Endothelial cell of umbilical vein (primary cell): ENCODE measurements at regions not wholly inside any gene's neighbourhood (a gene's known extent, or its start where the extent isn't known, plus 50 kb on each side); places are given as distances from the start of the nearest gene placed in this dataset.

ENCODE experiments used
- CTCF ChIP-seq, 2 donors: IDR thresholded peaks; 1 replicate in 1 of 2; 2 replicates in 1 of 2; pipeline ENCODE4 v1.5.1; 2011; ENCODE audit warnings: low read length in 2 of 2, mild to moderate bottlenecking in 2 of 2, moderate library complexity in 2 of 2, control low read depth in 1 of 2, inconsistent platforms in 1 of 2, low read depth in 1 of 2; ENCODE audit not compliant: insufficient read depth in 1 of 2; ENCODE audit errors: extremely low read depth in 1 of 2
- EZH2 ChIP-seq: IDR thresholded peaks from 2 replicates; pipeline ENCODE4 v1.6.1; 2012; ENCODE audit warnings: borderline replicate concordance, low read depth, mild to moderate bottlenecking, moderate library complexity, low read length, inconsistent platforms; ENCODE audit not compliant: severe bottlenecking
- MAX ChIP-seq: IDR thresholded peaks from 2 replicates; pipeline ENCODE4 v1.6.1; 2011; ENCODE audit not compliant: insufficient read depth, insufficient read length
- MYC ChIP-seq: IDR thresholded peaks from one replicate; pipeline ENCODE4 v1.6.1; 2011; ENCODE audit warnings: mild to moderate bottlenecking, low read depth, low read length
- POLR2A ChIP-seq: IDR thresholded peaks from 2 replicates; pipeline ENCODE4 v1.6.1; 2012; ENCODE audit warnings: low read depth, mild to moderate bottlenecking, control low read depth, low read length
- POLR2AphosphoS5 ChIP-seq: IDR thresholded peaks from 2 replicates; pipeline ENCODE4 v1.6.1; 2012; ENCODE audit warnings: low read depth, mild to moderate bottlenecking, control low read depth, low read length, moderate library complexity; ENCODE audit not compliant: insufficient read depth

GRCh38 chr10:57579926-57580325 is 687.8 kb downstream of the IPMK start:
- TF ChIP-seq CTCF (IDR thresholded peaks at IDR 0.05; ENCODE audit: extremely low read depth in 1 of 2, insufficient read depth in 1 of 2, low read depth in 1 of 2, low read length in 2 of 2) (no peak), MAX (no peak), POLR2A (no peak), POLR2AphosphoS5 (no peak), MYC (no peak), EZH2 (no peak)
